ENCODE measurements at regions not wholly inside any gene's neighbourhood (a gene's known extent, or its start where the extent isn't known, plus 50 kb on each side); places are given as distances from the start of the nearest gene placed in this dataset.

GRCh38 chr1:55385402-55386018 lies 170.3 kb upstream of the USP24 start:
- TF ChIP-seq CTCF (conservative IDR thresholded peaks at IDR 0.05 in 1 of 2, IDR thresholded peaks at IDR 0.05 in 1 of 2; ENCODE audit: extremely low read depth in 1 of 2, insufficient read depth in 1 of 2, low read depth in 1 of 2, low read length in 2 of 2) = no peak
- TF ChIP-seq EZH2 (IDR thresholded peaks at IDR 0.05; ENCODE audit: borderline replicate concordance, low read length) = no peak

All from mammary epithelial cell (primary cell).